ENCODE measurements at regions not wholly inside any gene's neighbourhood (a gene's known extent, or its start where the extent isn't known, plus 50 kb on each side); places are given as distances from the start of the nearest gene placed in this dataset. TPM values are rescaled to one million over a fixed set of nuclear protein-coding genes. Genes with fewer than 3 reads are reported as not detected.
"Not testable (repeated sequence)": the region's sequence is repeated elsewhere in the genome, so short reads cannot be mapped to it uniquely, and the experiment has no call there.

GRCh38 chr9:85079349-85079748 lies 409.8 kb downstream of the NTRK2 start:
- CTCF ChIA-PET (ENCODE audit: unreplicated experiment): no interaction called here

GRCh38 chr9:85077944-85078343 lies 408.4 kb downstream of the NTRK2 start:
- H3K4me3 ChIP-seq (ENCODE audit: low read depth, low read length, poor library complexity, severe bottlenecking): no peak overlapping the region
- ChIA-PET POLR2A (no interaction called here), CTCF (ENCODE audit: unreplicated experiment) (no interaction called here)
- intact Hi-C loops (cut with micrococcal nuclease; ENCODE audit: unreplicated experiment): no loop called here
- no peak overlapping the region for H3K4me2 ChIP-seq (ENCODE audit: low read length)
- no TSS peak for BruUV-seq (replicated peaks)
- TF ChIP-seq EZH2phosphoT487 (IDR thresholded peaks at IDR 0.05; ENCODE audit: borderline replicate concordance, low read depth, low read length) (no peak), CTCF (conservative IDR thresholded peaks at IDR 0.05; ENCODE audit: low read length) (no peak)
- H3K4me1 ChIP-seq (ENCODE audit: insufficient read depth, low read length, poor library complexity, severe bottlenecking): no peaks in the 10 kb centered on the region
- no peaks in the 10 kb centered on the region for H4K20me1 ChIP-seq (ENCODE audit: insufficient read depth, low read length)
- no peak overlapping the region for H2AFZ ChIP-seq (ENCODE audit: low read length)
- H3K79me2 ChIP-seq (ENCODE audit: insufficient read depth, low read depth, low read length): no peaks in the 10 kb centered on the region
- DNase-seq (ENCODE audit: low spot score): no peak
- H3K36me3 ChIP-seq (ENCODE audit: insufficient read depth, low read length): no peaks in the 10 kb centered on the region
- H3K27ac ChIP-seq (ENCODE audit: low read depth, low read length, poor library complexity, severe bottlenecking): no peak overlapping the region
- no peaks in the 10 kb centered on the region for H3K9me3 ChIP-seq (ENCODE audit: low read length)
- H3K9me2 ChIP-seq (ENCODE audit: insufficient read depth, low read length): no peaks in the 10 kb centered on the region

More at GRCh38 chr9:85079349-85079748, 409.8 kb downstream of the NTRK2 start:
- no TSS peak for BruUV-seq (replicated peaks)
- TF ChIP-seq EZH2phosphoT487 (IDR thresholded peaks at IDR 0.05; ENCODE audit: borderline replicate concordance, low read depth, low read length) (no peak), CTCF (conservative IDR thresholded peaks at IDR 0.05; ENCODE audit: low read length) (no peak)
- POLR2A ChIA-PET: no interaction called here
- Histone ChIP-seq H3K79me2 (ENCODE audit: insufficient read depth, low read depth, low read length) (no peaks in the 10 kb centered on the region), H3K36me3 (ENCODE audit: insufficient read depth, low read length) (no peaks in the 10 kb centered on the region), H3K4me2 (ENCODE audit: low read length) (no peak overlapping the region), H3K27ac (ENCODE audit: low read depth, low read length, poor library complexity, severe bottlenecking) (no peak overlapping the region), H2AFZ (ENCODE audit: low read length) (no peak overlapping the region), H4K20me1 (ENCODE audit: insufficient read depth, low read length) (no peaks in the 10 kb centered on the region), H3K4me1 (ENCODE audit: insufficient read depth, low read length, poor library complexity, severe bottlenecking) (no peaks in the 10 kb centered on the region), H3K4me3 (ENCODE audit: low read depth, low read length, poor library complexity, severe bottlenecking) (no peak overlapping the region), H3K9me3 (ENCODE audit: low read length) (no peaks in the 10 kb centered on the region), H3K9me2 (ENCODE audit: insufficient read depth, low read length) (no peaks in the 10 kb centered on the region)
- no peak for DNase-seq (ENCODE audit: low spot score)
- intact Hi-C loops (cut with micrococcal nuclease; ENCODE audit: unreplicated experiment): no loop called here

GRCh38 chr9:85077146-85077545 lies 407.6 kb downstream of the NTRK2 start:
- DNase-seq (ENCODE audit: low spot score); CTCF ChIA-PET (ENCODE audit: unreplicated experiment); H4K20me1 ChIP-seq (ENCODE audit: insufficient read depth, low read length); intact Hi-C loops (cut with micrococcal nuclease; ENCODE audit: unreplicated experiment); H3K9me2 ChIP-seq (ENCODE audit: insufficient read depth, low read length); H3K4me1 ChIP-seq (ENCODE audit: insufficient read depth, low read length, poor library complexity, severe bottlenecking); H3K4me2 ChIP-seq (ENCODE audit: low read length); POLR2A ChIA-PET; H3K79me2 ChIP-seq (ENCODE audit: insufficient read depth, low read depth, low read length); H3K36me3 ChIP-seq (ENCODE audit: insufficient read depth, low read length); H3K27ac ChIP-seq (ENCODE audit: low read depth, low read length, poor library complexity, severe bottlenecking); BruUV-seq (replicated peaks); H3K4me3 ChIP-seq (ENCODE audit: low read depth, low read length, poor library complexity, severe bottlenecking); H3K9me3 ChIP-seq (ENCODE audit: low read length); H2AFZ ChIP-seq (ENCODE audit: low read length): not testable (repeated sequence)

Small RNA genes in the stretch of these regions (small RNA-seq; reads per million reads assigned to genes)
- gene UBE2V1P10: not detected
